GM12801 (cell line): ENCODE measurements at regions not wholly inside any gene's neighbourhood (a gene's known extent, or its start where the extent isn't known, plus 50 kb on each side); places are given as distances from the start of the nearest gene placed in this dataset.

ENCODE experiments used
- CTCF ChIP-seq: IDR thresholded peaks from one replicate; pipeline ENCODE4 v1.5.1; 2011; ENCODE audit warnings: control low read depth; ENCODE audit not compliant: insufficient read length; ENCODE audit errors: extremely low read depth

DNA sequence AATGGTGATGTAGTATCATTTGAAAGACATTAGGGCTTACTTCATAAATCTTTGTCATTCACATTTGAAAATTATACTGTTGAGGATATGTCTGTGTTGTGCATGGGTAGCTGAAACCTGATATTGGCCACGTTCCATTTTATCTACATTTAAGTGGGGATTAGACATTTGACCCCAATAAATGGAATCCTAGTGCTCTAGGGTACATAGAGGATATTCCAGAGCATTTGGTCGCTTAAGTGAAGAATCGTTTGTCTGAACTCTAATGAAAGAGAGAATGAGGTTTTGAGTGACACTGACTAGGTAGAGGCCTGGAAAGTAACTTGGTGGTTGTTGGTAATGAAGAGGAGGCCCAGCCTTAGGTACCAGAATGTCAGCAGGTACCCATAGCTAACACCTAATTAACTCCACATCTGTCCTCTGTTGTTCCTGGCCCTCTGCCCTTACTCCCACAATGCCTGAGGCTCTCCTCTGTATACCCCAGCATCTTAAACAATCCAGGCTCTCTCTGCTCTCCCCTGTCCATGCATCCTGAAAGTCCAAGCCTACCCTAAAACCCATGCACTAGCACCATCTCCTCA lies 299.5 kb upstream of the KLF3 start:
- no peak for TF ChIP-seq CTCF

DNA sequence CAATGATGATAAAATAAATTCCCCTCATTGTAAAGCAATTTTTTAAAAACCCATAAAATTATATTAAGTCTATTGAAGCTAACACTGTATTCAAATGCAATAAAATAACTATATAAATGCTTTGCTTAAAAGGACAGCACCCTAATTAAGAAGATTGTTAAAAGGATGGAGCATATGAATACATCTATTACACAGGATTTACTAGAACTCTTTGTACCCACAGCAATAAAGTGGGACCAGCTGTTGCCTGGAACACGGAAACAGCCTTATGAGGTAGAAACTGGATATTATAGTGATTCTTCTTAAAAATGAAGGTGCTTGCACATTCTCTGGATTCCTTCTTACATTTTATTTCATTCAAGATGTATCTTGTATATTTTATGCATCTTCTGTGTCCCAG lies 298.7 kb upstream of the KLF3 start:
- TF ChIP-seq CTCF = no peak

DNA sequence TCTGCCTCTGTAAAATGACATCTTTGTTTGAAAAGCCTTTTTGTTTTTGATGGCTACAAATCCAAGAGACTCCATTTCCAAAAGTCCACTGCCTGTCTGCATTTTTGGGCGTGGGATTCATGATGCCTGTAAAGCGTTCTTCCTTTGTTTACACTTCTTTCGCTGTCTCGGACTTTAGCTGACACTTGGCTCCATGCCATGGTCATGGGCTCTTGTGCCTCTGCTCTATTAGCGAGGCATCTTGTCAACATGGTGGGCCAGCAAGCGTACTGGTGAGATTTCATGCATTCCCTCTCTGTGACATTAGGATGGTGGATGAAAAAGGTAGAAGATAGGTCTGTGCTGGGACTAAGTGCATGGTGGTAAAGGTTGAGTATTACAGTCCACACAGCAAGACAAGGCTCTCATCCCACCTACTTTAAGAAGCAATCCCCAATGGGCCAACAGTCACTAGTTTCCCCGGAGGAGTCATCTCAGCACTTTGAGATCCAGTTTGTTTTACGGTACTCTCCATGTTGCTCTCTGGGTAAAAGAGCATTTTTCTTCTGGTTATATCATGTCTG lies 298.2 kb upstream of the KLF3 start:
- TF ChIP-seq CTCF = no peak

- no peak for TF ChIP-seq CTCF
Observed at GRCh38 chr4:38366456-38366855, 297.5 kb upstream of the KLF3 start.

DNA sequence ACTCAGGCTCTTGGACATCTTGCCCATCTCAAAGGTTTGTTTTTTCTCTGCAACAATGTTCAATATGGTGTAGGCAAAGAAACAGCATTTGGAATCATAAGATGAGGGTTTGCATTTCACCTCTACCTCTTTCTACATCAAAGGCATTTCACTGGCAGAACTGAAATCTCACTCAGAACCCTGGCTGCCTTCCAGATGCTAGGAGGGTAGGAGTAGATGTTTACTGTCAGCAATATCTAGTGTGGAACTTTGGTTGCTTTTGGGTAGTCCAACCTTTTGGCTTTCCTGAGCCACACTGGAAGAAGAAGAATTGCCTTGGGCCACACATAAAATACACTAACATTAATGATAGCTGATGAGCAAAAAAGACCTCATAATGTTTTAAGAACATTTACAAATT lies 297.0 kb upstream of the KLF3 start:
- no peak for TF ChIP-seq CTCF

GRCh38 chr4:38367642-38368174 lies 296.3 kb upstream of the KLF3 start:
- no peak for TF ChIP-seq CTCF

DNA sequence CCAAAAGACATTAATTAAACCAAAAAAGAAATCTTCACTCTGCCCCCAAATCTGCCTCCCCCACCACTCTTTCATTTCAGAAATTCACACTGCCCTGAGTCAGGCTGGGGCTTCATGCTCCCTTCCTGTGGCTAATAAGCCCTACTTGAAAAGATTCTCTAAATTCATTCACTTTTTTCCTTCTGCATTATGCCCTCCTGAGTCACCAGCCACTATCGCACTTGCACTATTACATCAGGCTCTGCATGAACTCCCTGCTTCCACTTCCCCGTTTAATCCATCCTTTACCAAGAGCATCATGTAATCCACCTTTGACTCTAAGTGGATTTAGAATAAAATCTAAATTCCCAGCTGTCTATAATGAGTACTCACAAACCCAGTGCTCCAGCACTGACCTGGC lies 295.4 kb upstream of the KLF3 start:
- no peak for TF ChIP-seq CTCF
